Keratinocyte (primary cell): ENCODE measurements at regions not wholly inside any gene's neighbourhood (a gene's known extent, or its start where the extent isn't known, plus 50 kb on each side); places are given as distances from the start of the nearest gene placed in this dataset.

Experiments used
- CTCF ChIP-seq, 3 experiments: IDR thresholded peaks in 1 of 3; conservative IDR thresholded peaks in 1 of 3; optimal IDR thresholded peaks in 1 of 3; 2 replicates in 2 of 3; 3 replicates in 1 of 3; pipeline versions ENCODE3 to v1.5.1; 2011; ENCODE audit warnings: low read length in 3 of 3, mild to moderate bottlenecking in 3 of 3, moderate library complexity in 2 of 3, control low read depth in 1 of 3, inconsistent platforms in 1 of 3; ENCODE audit not compliant: insufficient read depth in 2 of 3; ENCODE audit errors: extremely low read depth in 1 of 3
- EZH2 ChIP-seq: IDR thresholded peaks from one replicate; pipeline ENCODE4 v1.6.1; 2012; ENCODE audit warnings: inconsistent platforms, mild to moderate bottlenecking, low read length, moderate library complexity

- TF ChIP-seq CTCF (optimal IDR thresholded peaks at IDR 0.05 in 1 of 3, IDR thresholded peaks at IDR 0.05 in 1 of 3, conservative IDR thresholded peaks at IDR 0.05 in 1 of 3; ENCODE audit: extremely low read depth in 1 of 3, insufficient read depth in 2 of 3, low read length in 3 of 3) (no peak), EZH2 (no peak)
These were observed 230.5 kb upstream of the TMEM229A start for GRCh38 chr7:124263232-124263827.
